ENCODE measurements at regions not wholly inside any gene's neighbourhood (a gene's known extent, or its start where the extent isn't known, plus 50 kb on each side); places are given as distances from the start of the nearest gene placed in this dataset.

DNA sequence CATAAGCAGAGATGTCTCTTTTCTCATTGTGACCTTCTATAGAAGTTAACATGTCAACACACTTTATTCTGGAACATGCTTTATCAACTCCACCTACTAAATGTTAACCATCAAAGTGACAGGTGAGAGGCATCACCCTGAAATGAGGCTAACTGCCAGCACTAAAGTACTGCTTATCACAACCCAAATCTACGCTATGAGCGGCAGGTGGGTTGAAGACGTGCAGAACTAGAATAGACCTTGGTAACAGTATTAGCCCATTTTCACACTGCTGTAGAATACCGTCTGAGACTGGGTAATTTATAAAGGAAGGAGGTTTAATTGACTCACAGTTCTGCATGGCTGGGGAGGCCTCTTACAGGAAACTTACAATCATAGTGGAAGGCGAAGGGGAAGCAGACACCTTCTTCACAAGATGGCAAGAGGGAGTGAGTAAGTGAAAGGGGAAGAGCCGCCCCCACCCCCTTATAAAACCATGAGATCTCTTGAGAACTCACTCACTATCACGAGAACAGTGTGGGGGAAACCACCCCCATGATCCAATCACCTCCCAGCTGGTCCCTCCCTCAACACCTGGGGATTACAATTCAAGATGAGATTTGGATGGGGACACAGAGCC, 359.0 kb downstream of the SEC23A start:
- no peak overlapping the region for H3K9ac ChIP-seq (ENCODE audit: low read length)
- H3K4me3 ChIP-seq (ENCODE audit: insufficient read depth, low read depth, low read length): no peak overlapping the region
- H3K27ac ChIP-seq (ENCODE audit: low read depth, low read length): no peak overlapping the region
- Mint-ChIP-seq H3K4me3 (ENCODE audit: unreplicated experiment) (no peak overlapping the region), H3K9me3 (ENCODE audit: unreplicated experiment) (no peaks in the 10 kb centered on the region), H3K4me1 (ENCODE audit: low read depth, unreplicated experiment) (no peaks in the 10 kb centered on the region), H3K27me3 (ENCODE audit: low read depth, unreplicated experiment) (no peaks in the 10 kb centered on the region), H3K27ac (ENCODE audit: unreplicated experiment) (no peak overlapping the region), H3K36me3 (ENCODE audit: low read depth, unreplicated experiment) (no peaks in the 10 kb centered on the region)
- FAIRE-seq (no peak), DNase-seq (ENCODE audit: low read depth) (no peak)
- H4K20me1 ChIP-seq (ENCODE audit: insufficient read depth, low read length): no peaks in the 10 kb centered on the region
- H2AFZ ChIP-seq (ENCODE audit: low read depth, low read length): no peak overlapping the region
- no peaks in the 10 kb centered on the region for H3K79me2 ChIP-seq (ENCODE audit: insufficient read depth, low read length)
- no peak overlapping the region for H3K4me2 ChIP-seq (ENCODE audit: low read length)
- H3K4me1 ChIP-seq (ENCODE audit: insufficient read depth, low read length): no peaks in the 10 kb centered on the region
- no peaks in the 10 kb centered on the region for H3K9me3 ChIP-seq (ENCODE audit: insufficient read depth, low read depth, low read length)
- H3K27me3 ChIP-seq (ENCODE audit: insufficient read depth, low read length): no peaks in the 10 kb centered on the region
- no peaks in the 10 kb centered on the region for H3K36me3 ChIP-seq (ENCODE audit: insufficient read depth, low read length)
- no peak for TF ChIP-seq EZH2 (IDR thresholded peaks at IDR 0.05; ENCODE audit: insufficient read depth, low read length)
- TF ChIP-seq, protein P1, sequence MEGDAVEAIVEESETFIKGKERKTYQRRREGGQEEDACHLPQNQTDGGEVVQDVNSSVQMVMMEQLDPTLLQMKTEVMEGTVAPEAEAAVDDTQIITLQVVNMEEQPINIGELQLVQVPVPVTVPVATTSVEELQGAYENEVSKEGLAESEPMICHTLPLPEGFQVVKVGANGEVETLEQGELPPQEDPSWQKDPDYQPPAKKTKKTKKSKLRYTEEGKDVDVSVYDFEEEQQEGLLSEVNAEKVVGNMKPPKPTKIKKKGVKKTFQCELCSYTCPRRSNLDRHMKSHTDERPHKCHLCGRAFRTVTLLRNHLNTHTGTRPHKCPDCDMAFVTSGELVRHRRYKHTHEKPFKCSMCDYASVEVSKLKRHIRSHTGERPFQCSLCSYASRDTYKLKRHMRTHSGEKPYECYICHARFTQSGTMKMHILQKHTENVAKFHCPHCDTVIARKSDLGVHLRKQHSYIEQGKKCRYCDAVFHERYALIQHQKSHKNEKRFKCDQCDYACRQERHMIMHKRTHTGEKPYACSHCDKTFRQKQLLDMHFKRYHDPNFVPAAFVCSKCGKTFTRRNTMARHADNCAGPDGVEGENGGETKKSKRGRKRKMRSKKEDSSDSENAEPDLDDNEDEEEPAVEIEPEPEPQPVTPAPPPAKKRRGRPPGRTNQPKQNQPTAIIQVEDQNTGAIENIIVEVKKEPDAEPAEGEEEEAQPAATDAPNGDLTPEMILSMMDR (IDR thresholded peaks at IDR 0.05; ENCODE audit: insufficient read depth, low read depth, low read length): no peak

GRCh38 chr14:38737686-38738407, 365.2 kb downstream of the SEC23A start:
- Mint-ChIP-seq H3K27ac (ENCODE audit: unreplicated experiment) (no peak overlapping the region), H3K4me1 (ENCODE audit: low read depth, unreplicated experiment) (no peaks in the 10 kb centered on the region), H3K4me3 (ENCODE audit: unreplicated experiment) (no peak overlapping the region), H3K27me3 (ENCODE audit: low read depth, unreplicated experiment) (peaks cover 8% of the 10 kb centered on the region), H3K36me3 (ENCODE audit: low read depth, unreplicated experiment) (no peaks in the 10 kb centered on the region), H3K9me3 (ENCODE audit: unreplicated experiment) (peaks cover 1% of the 10 kb centered on the region)
- DNase-seq (ENCODE audit: low read depth): no peak
- H3K27me3 ChIP-seq (ENCODE audit: insufficient read depth, low read length): no peaks in the 10 kb centered on the region
- H4K20me1 ChIP-seq (ENCODE audit: insufficient read depth, low read length): no peaks in the 10 kb centered on the region
- no peak overlapping the region for H3K4me3 ChIP-seq (ENCODE audit: insufficient read depth, low read depth, low read length)
- FAIRE-seq: no peak
- no peak overlapping the region for H3K27ac ChIP-seq (ENCODE audit: low read depth, low read length)
- no peaks in the 10 kb centered on the region for H3K79me2 ChIP-seq (ENCODE audit: insufficient read depth, low read length)
- no peak overlapping the region for H3K4me2 ChIP-seq (ENCODE audit: low read length)
- no peaks in the 10 kb centered on the region for H3K9me3 ChIP-seq (ENCODE audit: insufficient read depth, low read depth, low read length)
- no peaks in the 10 kb centered on the region for H3K4me1 ChIP-seq (ENCODE audit: insufficient read depth, low read length)
- H2AFZ ChIP-seq (ENCODE audit: low read depth, low read length): peak overlapping the region; percentile 60
- H3K36me3 ChIP-seq (ENCODE audit: insufficient read depth, low read length): no peaks in the 10 kb centered on the region
- TF ChIP-seq, protein P1 (IDR thresholded peaks at IDR 0.05; ENCODE audit: insufficient read depth, low read depth, low read length): no peak
- no peak for TF ChIP-seq EZH2 (IDR thresholded peaks at IDR 0.05; ENCODE audit: insufficient read depth, low read length)
- no peak overlapping the region for H3K9ac ChIP-seq (ENCODE audit: low read length)

DNA sequence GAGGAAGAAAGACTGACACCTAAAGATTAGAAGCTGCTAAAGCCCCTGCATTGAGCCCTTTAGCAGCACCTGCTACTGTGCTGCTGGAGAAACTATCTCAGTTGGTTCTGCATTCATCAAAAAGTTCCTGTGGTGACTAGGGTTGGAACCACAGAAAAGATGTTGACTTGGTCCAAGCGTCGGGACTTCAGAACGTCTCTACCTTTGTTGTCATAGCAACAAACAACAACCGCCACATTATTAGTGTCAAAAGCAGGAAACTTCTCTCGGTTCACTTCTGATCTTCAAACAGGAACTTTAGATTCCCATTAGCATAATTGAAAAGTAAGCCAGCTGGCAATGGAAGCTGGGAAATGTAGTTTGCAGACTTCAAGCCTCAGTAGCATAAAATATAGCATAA, 368.0 kb downstream of the SEC23A start:
- Histone ChIP-seq H2AFZ (ENCODE audit: low read depth, low read length) (no peak overlapping the region), H3K9ac (ENCODE audit: low read length) (no peak overlapping the region), H3K9me3 (ENCODE audit: insufficient read depth, low read depth, low read length) (no peaks in the 10 kb centered on the region), H3K79me2 (ENCODE audit: insufficient read depth, low read length) (no peaks in the 10 kb centered on the region), H3K27ac (ENCODE audit: low read depth, low read length) (no peak overlapping the region), H3K4me2 (ENCODE audit: low read length) (no peak overlapping the region), H3K4me3 (ENCODE audit: insufficient read depth, low read depth, low read length) (no peak overlapping the region), H3K4me1 (ENCODE audit: insufficient read depth, low read length) (no peaks in the 10 kb centered on the region), H3K36me3 (ENCODE audit: insufficient read depth, low read length) (no peaks in the 10 kb centered on the region), H3K27me3 (ENCODE audit: insufficient read depth, low read length) (no peaks in the 10 kb centered on the region), H4K20me1 (ENCODE audit: insufficient read depth, low read length) (no peaks in the 10 kb centered on the region)
- Mint-ChIP-seq H3K9me3 (ENCODE audit: unreplicated experiment) (peaks cover 1% of the 10 kb centered on the region), H3K36me3 (ENCODE audit: low read depth, unreplicated experiment) (no peaks in the 10 kb centered on the region), H3K4me1 (ENCODE audit: low read depth, unreplicated experiment) (no peaks in the 10 kb centered on the region), H3K4me3 (ENCODE audit: unreplicated experiment) (no peak overlapping the region), H3K27ac (ENCODE audit: unreplicated experiment) (no peak overlapping the region), H3K27me3 (ENCODE audit: low read depth, unreplicated experiment) (peaks cover 12% of the 10 kb centered on the region)
- no peak for TF ChIP-seq EZH2 (IDR thresholded peaks at IDR 0.05; ENCODE audit: insufficient read depth, low read length)
- TF ChIP-seq, protein P1 (IDR thresholded peaks at IDR 0.05; ENCODE audit: insufficient read depth, low read depth, low read length): no peak
- DNase-seq (ENCODE audit: low read depth): no peak
- no peak for FAIRE-seq
